ENCODE measurements at regions not wholly inside any gene's neighbourhood (a gene's known extent, or its start where the extent isn't known, plus 50 kb on each side); places are given as distances from the start of the nearest gene placed in this dataset.

- TF ChIP-seq CTCF (IDR thresholded peaks at IDR 0.05; ENCODE audit: poor library complexity) = no peak
- TF ChIP-seq EZH2phosphoT487 (IDR thresholded peaks at IDR 0.05; ENCODE audit: low read depth, severe bottlenecking, unreplicated experiment) = no peak
- no peak for TF ChIP-seq EZH2 (IDR thresholded peaks at IDR 0.05; ENCODE audit: borderline replicate concordance)
Measured at GRCh38 chr3:106183762-106184391, 315.1 kb upstream of the CBLB start.
